ENCODE measurements at regions not wholly inside any gene's neighbourhood (a gene's known extent, or its start where the extent isn't known, plus 50 kb on each side); places are given as distances from the start of the nearest gene placed in this dataset.

DNA sequence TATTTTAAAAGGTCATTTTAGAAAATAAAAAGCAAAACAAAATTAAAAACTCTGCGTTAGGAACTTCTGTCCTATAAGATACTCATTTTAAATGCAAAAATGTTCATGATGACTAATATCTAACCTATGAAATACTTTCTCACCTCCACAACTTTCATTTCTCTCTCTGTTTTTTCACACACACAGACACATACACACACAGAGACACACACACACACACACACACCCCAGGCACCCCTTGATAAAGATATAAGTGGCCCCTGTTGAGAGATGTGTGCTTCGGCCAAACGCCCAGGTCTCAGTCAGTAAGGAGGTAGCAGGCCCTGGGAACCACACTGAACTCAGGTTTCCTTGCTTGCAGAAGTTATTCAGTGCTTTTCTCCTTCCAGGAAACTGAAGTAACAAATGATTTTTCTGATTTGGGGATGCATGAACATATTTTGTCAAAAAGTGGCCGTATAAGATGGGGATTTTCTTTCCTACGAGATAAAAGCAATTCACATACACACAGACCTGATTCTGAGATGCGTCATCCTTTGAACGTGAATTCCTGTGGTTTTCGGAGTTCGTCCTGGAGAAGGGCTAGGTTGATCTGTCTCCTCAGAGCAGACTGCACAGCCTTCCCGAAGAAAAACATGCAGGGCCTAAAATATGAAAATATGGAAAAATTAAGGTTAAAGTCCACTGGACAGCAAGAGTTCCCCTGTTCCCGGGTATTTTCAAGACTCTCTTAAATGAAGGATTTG lies 306.8 kb upstream of the FOXQ1 start (continued):
- TF ChIP-seq, protein P1, sequence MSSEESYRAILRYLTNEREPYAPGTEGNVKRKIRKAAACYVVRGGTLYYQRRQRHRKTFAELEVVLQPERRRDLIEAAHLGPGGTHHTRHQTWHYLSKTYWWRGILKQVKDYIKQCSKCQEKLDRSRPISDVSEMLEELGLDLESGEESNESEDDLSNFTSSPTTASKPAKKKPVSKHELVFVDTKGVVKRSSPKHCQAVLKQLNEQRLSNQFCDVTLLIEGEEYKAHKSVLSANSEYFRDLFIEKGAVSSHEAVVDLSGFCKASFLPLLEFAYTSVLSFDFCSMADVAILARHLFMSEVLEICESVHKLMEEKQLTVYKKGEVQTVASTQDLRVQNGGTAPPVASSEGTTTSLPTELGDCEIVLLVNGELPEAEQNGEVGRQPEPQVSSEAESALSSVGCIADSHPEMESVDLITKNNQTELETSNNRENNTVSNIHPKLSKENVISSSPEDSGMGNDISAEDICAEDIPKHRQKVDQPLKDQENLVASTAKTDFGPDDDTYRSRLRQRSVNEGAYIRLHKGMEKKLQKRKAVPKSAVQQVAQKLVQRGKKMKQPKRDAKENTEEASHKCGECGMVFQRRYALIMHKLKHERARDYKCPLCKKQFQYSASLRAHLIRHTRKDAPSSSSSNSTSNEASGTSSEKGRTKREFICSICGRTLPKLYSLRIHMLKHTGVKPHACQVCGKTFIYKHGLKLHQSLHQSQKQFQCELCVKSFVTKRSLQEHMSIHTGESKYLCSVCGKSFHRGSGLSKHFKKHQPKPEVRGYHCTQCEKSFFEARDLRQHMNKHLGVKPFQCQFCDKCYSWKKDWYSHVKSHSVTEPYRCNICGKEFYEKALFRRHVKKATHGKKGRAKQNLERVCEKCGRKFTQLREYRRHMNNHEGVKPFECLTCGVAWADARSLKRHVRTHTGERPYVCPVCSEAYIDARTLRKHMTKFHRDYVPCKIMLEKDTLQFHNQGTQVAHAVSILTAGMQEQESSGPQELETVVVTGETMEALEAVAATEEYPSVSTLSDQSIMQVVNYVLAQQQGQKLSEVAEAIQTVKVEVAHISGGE (CRISPR knock-in tag; IDR thresholded peaks at IDR 0.05), result no peak
- no peak for TF ChIP-seq TBL1XR1 (IDR thresholded peaks at IDR 0.05; ENCODE audit: low read depth, low read length)
- peak; percentile 80 for TF ChIP-seq JUNB (IDR thresholded peaks at IDR 0.05)
- TF ChIP-seq HDAC6 (IDR thresholded peaks at IDR 0.05; ENCODE audit: unreplicated experiment), result no peak
- TF ChIP-seq CREM (IDR thresholded peaks at IDR 0.05; ENCODE audit: low read depth), result peak; percentile 26; the same call in 1 of the 2 replicates
- TF ChIP-seq, protein P2, sequence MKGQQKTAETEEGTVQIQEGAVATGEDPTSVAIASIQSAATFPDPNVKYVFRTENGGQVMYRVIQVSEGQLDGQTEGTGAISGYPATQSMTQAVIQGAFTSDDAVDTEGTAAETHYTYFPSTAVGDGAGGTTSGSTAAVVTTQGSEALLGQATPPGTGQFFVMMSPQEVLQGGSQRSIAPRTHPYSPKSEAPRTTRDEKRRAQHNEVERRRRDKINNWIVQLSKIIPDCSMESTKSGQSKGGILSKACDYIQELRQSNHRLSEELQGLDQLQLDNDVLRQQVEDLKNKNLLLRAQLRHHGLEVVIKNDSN (IDR thresholded peaks at IDR 0.05; ENCODE audit: borderline replicate concordance, extremely low read length, insufficient read depth, low read depth, low read length), result no peak
- TF ChIP-seq BHLHE40 (IDR thresholded peaks at IDR 0.05; ENCODE audit: borderline replicate concordance in 1 of 2, low read depth in 2 of 2, low read length in 1 of 2), result no peak
- TF ChIP-seq SPI1 (IDR thresholded peaks at IDR 0.05; ENCODE audit: borderline replicate concordance, insufficient read depth, low read depth, low read length), result no peak
- TF ChIP-seq, protein P3, sequence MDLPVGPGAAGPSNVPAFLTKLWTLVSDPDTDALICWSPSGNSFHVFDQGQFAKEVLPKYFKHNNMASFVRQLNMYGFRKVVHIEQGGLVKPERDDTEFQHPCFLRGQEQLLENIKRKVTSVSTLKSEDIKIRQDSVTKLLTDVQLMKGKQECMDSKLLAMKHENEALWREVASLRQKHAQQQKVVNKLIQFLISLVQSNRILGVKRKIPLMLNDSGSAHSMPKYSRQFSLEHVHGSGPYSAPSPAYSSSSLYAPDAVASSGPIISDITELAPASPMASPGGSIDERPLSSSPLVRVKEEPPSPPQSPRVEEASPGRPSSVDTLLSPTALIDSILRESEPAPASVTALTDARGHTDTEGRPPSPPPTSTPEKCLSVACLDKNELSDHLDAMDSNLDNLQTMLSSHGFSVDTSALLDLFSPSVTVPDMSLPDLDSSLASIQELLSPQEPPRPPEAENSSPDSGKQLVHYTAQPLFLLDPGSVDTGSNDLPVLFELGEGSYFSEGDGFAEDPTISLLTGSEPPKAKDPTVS (IDR thresholded peaks at IDR 0.05; ENCODE audit: low read depth, low read length), result no peak
- no peak for TF ChIP-seq ZBED1 (IDR thresholded peaks at IDR 0.05; ENCODE audit: borderline replicate concordance)
- TF ChIP-seq FOS (IDR thresholded peaks at IDR 0.05; ENCODE audit: borderline replicate concordance, extremely low read depth, insufficient read length), result no peak
- no peak for TF ChIP-seq SUZ12 (IDR thresholded peaks at IDR 0.05; ENCODE audit: unreplicated experiment)
- TF ChIP-seq HCFC1 (IDR thresholded peaks at IDR 0.05; ENCODE audit: low read length), result no peak
- TF ChIP-seq GABPA (IDR thresholded peaks at IDR 0.05; ENCODE audit: low read depth), result peak; percentile 46; the same call in 1 of the 2 replicates
- TF ChIP-seq SMAD1 (IDR thresholded peaks at IDR 0.05; ENCODE audit: low read depth, partially characterized antibody), result no peak
- TF ChIP-seq ASH2L (IDR thresholded peaks at IDR 0.05; ENCODE audit: borderline replicate concordance, low read depth), result no peak
- TF ChIP-seq RCOR1 (conservative IDR thresholded peaks at IDR 0.05; ENCODE audit: low read depth, low read length), result no peak
- no peak for TF ChIP-seq TCF3 (IDR thresholded peaks at IDR 0.05; ENCODE audit: borderline replicate concordance, insufficient read depth, low read depth, low read length)
- TF ChIP-seq, protein P4, sequence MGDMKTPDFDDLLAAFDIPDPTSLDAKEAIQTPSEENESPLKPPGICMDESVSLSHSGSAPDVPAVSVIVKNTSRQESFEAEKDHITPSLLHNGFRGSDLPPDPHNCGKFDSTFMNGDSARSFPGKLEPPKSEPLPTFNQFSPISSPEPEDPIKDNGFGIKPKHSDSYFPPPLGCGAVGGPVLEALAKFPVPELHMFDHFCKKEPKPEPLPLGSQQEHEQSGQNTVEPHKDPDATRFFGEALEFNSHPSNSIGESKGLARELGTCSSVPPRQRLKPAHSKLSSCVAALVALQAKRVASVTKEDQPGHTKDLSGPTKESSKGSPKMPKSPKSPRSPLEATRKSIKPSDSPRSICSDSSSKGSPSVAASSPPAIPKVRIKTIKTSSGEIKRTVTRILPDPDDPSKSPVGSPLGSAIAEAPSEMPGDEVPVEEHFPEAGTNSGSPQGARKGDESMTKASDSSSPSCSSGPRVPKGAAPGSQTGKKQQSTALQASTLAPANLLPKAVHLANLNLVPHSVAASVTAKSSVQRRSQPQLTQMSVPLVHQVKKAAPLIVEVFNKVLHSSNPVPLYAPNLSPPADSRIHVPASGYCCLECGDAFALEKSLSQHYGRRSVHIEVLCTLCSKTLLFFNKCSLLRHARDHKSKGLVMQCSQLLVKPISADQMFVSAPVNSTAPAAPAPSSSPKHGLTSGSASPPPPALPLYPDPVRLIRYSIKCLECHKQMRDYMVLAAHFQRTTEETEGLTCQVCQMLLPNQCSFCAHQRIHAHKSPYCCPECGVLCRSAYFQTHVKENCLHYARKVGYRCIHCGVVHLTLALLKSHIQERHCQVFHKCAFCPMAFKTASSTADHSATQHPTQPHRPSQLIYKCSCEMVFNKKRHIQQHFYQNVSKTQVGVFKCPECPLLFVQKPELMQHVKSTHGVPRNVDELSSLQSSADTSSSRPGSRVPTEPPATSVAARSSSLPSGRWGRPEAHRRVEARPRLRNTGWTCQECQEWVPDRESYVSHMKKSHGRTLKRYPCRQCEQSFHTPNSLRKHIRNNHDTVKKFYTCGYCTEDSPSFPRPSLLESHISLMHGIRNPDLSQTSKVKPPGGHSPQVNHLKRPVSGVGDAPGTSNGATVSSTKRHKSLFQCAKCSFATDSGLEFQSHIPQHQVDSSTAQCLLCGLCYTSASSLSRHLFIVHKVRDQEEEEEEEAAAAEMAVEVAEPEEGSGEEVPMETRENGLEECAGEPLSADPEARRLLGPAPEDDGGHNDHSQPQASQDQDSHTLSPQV (IDR thresholded peaks at IDR 0.05), result no peak
- TF ChIP-seq ZNF207 (IDR thresholded peaks at IDR 0.05; ENCODE audit: borderline replicate concordance), result no peak
- TF ChIP-seq SREBF1 (IDR thresholded peaks at IDR 0.05; ENCODE audit: low read length), result no peak

Measured in GM12878 (cell line).